ENCODE measurements at regions not wholly inside any gene's neighbourhood (a gene's known extent, or its start where the extent isn't known, plus 50 kb on each side); places are given as distances from the start of the nearest gene placed in this dataset.

GRCh38 chr2:55973673-55974072 lies 50.1 kb upstream of the EFEMP1 start:
- no peak for DNase-seq

GRCh38 chr2:55976681-55977080 lies 53.1 kb upstream of the EFEMP1 start:
- no peak for DNase-seq

- no peak for DNase-seq
Measured at GRCh38 chr2:55985406-55985805, 61.8 kb upstream of the EFEMP1 start.

GRCh38 chr2:55986001-55986400 lies 62.4 kb upstream of the EFEMP1 start:
- DNase-seq = no peak

- no peak for DNase-seq
Measured at GRCh38 chr2:55986700-55987440, 63.3 kb upstream of the EFEMP1 start.

- DNase-seq = no peak
Measured at GRCh38 chr2:55989405-55989804, 65.8 kb upstream of the EFEMP1 start.

- DNase-seq = no peak
Measured at GRCh38 chr2:55992455-55992854, 68.9 kb upstream of the EFEMP1 start.

- no peak for DNase-seq
Measured at GRCh38 chr2:55993685-55994084, 70.1 kb upstream of the EFEMP1 start.

GRCh38 chr2:55995211-55995610 lies 71.6 kb upstream of the EFEMP1 start:
- peak; percentile 1 for DNase-seq

GRCh38 chr2:55995902-55996301 lies 72.3 kb upstream of the EFEMP1 start:
- no peak for DNase-seq

GRCh38 chr2:55999231-55999630 lies 75.6 kb upstream of the EFEMP1 start:
- no peak for DNase-seq

- no peak for DNase-seq
Measured at GRCh38 chr2:55999790-56000189, 76.2 kb upstream of the EFEMP1 start.

- no peak for DNase-seq
Measured at GRCh38 chr2:56001947-56002346, 78.4 kb upstream of the EFEMP1 start.

GRCh38 chr2:56008661-56009431 lies 85.3 kb upstream of the EFEMP1 start:
- DNase-seq = peak; percentile 90

- peak; percentile 53 for DNase-seq
Measured at GRCh38 chr2:56009758-56010458, 86.3 kb upstream of the EFEMP1 start.

- DNase-seq = no peak
Measured at GRCh38 chr2:56011624-56012023, 88.0 kb upstream of the EFEMP1 start.

- no peak for DNase-seq
Measured at GRCh38 chr2:56012221-56012765, 88.7 kb upstream of the EFEMP1 start.

GRCh38 chr2:56013475-56013874 lies 89.9 kb upstream of the EFEMP1 start:
- no peak for DNase-seq

- DNase-seq = peak; percentile 5
Measured at GRCh38 chr2:56014046-56014730, 90.6 kb upstream of the EFEMP1 start.

GRCh38 chr2:56015711-56016115 lies 92.1 kb upstream of the EFEMP1 start:
- DNase-seq = no peak

GRCh38 chr2:56017784-56018183 lies 94.2 kb upstream of the EFEMP1 start:
- no peak for DNase-seq

- DNase-seq = no peak
Measured at GRCh38 chr2:56018267-56018666, 94.7 kb upstream of the EFEMP1 start.

- DNase-seq = no peak
Measured at GRCh38 chr2:56021136-56021474, 97.5 kb upstream of the EFEMP1 start.
